ENCODE measurements at regions not wholly inside any gene's neighbourhood (a gene's known extent, or its start where the extent isn't known, plus 50 kb on each side); places are given as distances from the start of the nearest gene placed in this dataset.

- TF ChIP-seq Cebpa-rat (IDR thresholded peaks at IDR 0.05), result no peak
- no peak overlapping the region for H3K27ac ChIP-seq
- H3K9me3 ChIP-seq (replicated peaks in 1 of 11), result peaks cover 0 to 17% (median 5%) of the 10 kb centered on the region in 11 experiments; a peak in 11 of 22 replicates
- peaks cover 0 to 48% (median 31%) of the 10 kb centered on the region in 10 experiments; a peak in 15 of 20 replicates for H3K4me1 ChIP-seq
- H3K4me3 ChIP-seq, result no peak overlapping the region
- no peaks in the 10 kb centered on the region for H3K27me3 ChIP-seq
- H3K4me2 ChIP-seq, result peak overlapping the region in 8 of 11 experiments; percentile 4 to 43 (median 32); a peak in 12 of 22 replicates
- no peak overlapping the region for H3K9ac ChIP-seq
- H3K36me3 ChIP-seq, result no peaks in the 10 kb centered on the region; a peak in 1 of 22 replicates
- no peaks in the 10 kb centered on the region for H4K20me1 ChIP-seq
Observed at GRCh38 chr2:60105906-60106305, 447.5 kb downstream of the BCL11A start.

- Histone ChIP-seq H3K4me3 (no peak overlapping the region), H3K4me1 (peaks cover 5 to 59% (median 42%) of the 10 kb centered on the region in 10 experiments; a peak in 17 of 20 replicates), H3K9me3 (replicated peaks in 1 of 11) (peaks cover 0 to 27% (median 9%) of the 10 kb centered on the region in 11 experiments; a peak in 8 of 22 replicates), H3K36me3 (no peaks in the 10 kb centered on the region; a peak in 1 of 22 replicates), H3K4me2 (peak overlapping the region in 9 of 11 experiments; percentile 9 to 50 (median 30); a peak in 14 of 22 replicates), H4K20me1 (no peaks in the 10 kb centered on the region), H3K27me3 (no peaks in the 10 kb centered on the region), H3K9ac (no peak overlapping the region), H3K27ac (peak overlapping the region in 2 of 11 experiments; percentile 2 to 22; a peak in 3 of 22 replicates)
- no peak for TF ChIP-seq Cebpa-rat (IDR thresholded peaks at IDR 0.05)
Observed at GRCh38 chr2:60104514-60105505, 448.6 kb downstream of the BCL11A start.

- H3K27me3 ChIP-seq, result no peaks in the 10 kb centered on the region
- peak overlapping the region in 7 of 11 experiments; percentile 39 to 68 (median 59); a peak in 12 of 22 replicates for H3K9ac ChIP-seq
- TF ChIP-seq Cebpa-rat (IDR thresholded peaks at IDR 0.05), result peak in 6 of 11 experiments; percentile 28 to 64 (median 40); a peak in 6 of 22 replicates
- H3K27ac ChIP-seq, result peak overlapping the region in 8 of 11 experiments; percentile 68 to 90 (median 80); a peak in 16 of 22 replicates
- peak overlapping the region in 2 of 10 experiments; percentile 0 to 16; a peak in 2 of 20 replicates for H3K4me3 ChIP-seq
- H3K4me1 ChIP-seq, result peaks cover 32 to 92% (median 77%) of the 10 kb centered on the region in 10 experiments
- H3K4me2 ChIP-seq, result peak overlapping the region; percentile 31 to 81 (median 73); a peak in 21 of 22 replicates
- H3K36me3 ChIP-seq, result peaks cover 0 to 6% (median 0%) of the 10 kb centered on the region in 11 experiments; a peak in 2 of 22 replicates
- peaks cover 0 to 54% (median 26%) of the 10 kb centered on the region in 11 experiments; a peak in 14 of 22 replicates for H3K9me3 ChIP-seq (replicated peaks in 1 of 11)
- H4K20me1 ChIP-seq, result no peaks in the 10 kb centered on the region
Observed at GRCh38 chr2:60100034-60100433, 453.4 kb downstream of the BCL11A start.

GRCh38 chr2:60098996-60099395, 454.5 kb downstream of the BCL11A start:
- Histone ChIP-seq H3K4me2 (peak overlapping the region in 8 of 11 experiments; percentile 65 to 81 (median 74); a peak in 16 of 22 replicates), H3K4me3 (peak overlapping the region in 1 of 10 experiments; percentile 17; a peak in 1 of 20 replicates), H3K4me1 (peaks cover 32 to 91% (median 72%) of the 10 kb centered on the region in 10 experiments), H3K27me3 (no peaks in the 10 kb centered on the region), H3K27ac (peak overlapping the region in 8 of 11 experiments; percentile 68 to 90 (median 80); a peak in 15 of 22 replicates), H3K36me3 (peaks cover 0 to 6% (median 0%) of the 10 kb centered on the region in 11 experiments; a peak in 2 of 22 replicates), H4K20me1 (no peaks in the 10 kb centered on the region), H3K9me3 (replicated peaks in 1 of 11) (peaks cover 0 to 54% (median 26%) of the 10 kb centered on the region in 11 experiments; a peak in 14 of 22 replicates), H3K9ac (peak overlapping the region in 7 of 11 experiments; percentile 30 to 68 (median 57); a peak in 10 of 22 replicates)
- TF ChIP-seq Cebpa-rat (IDR thresholded peaks at IDR 0.05), result no peak

GRCh38 chr2:60097298-60097697, 456.2 kb downstream of the BCL11A start:
- Histone ChIP-seq H3K9ac (no peak overlapping the region), H3K36me3 (peaks cover 0 to 6% (median 0%) of the 10 kb centered on the region in 11 experiments; a peak in 2 of 22 replicates), H3K9me3 (replicated peaks in 1 of 11) (peaks cover 0 to 55% (median 26%) of the 10 kb centered on the region in 11 experiments; a peak in 15 of 22 replicates), H3K4me2 (peak overlapping the region in 9 of 11 experiments; percentile 54 to 81 (median 74); a peak in 14 of 22 replicates), H4K20me1 (no peaks in the 10 kb centered on the region), H3K27ac (peak overlapping the region in 7 of 11 experiments; percentile 28 to 90 (median 82); a peak in 13 of 22 replicates), H3K4me3 (peak overlapping the region in 2 of 10 experiments; percentile 14 to 17; a peak in 1 of 20 replicates), H3K27me3 (no peaks in the 10 kb centered on the region), H3K4me1 (peaks cover 32 to 82% (median 68%) of the 10 kb centered on the region in 10 experiments)
- TF ChIP-seq Cebpa-rat (IDR thresholded peaks at IDR 0.05), result no peak

- no peaks in the 10 kb centered on the region for H3K27me3 ChIP-seq
- peak overlapping the region in 1 of 11 experiments; percentile 8; a peak in 1 of 22 replicates for H3K9ac ChIP-seq
- TF ChIP-seq Cebpa-rat (IDR thresholded peaks at IDR 0.05), result no peak
- H3K4me3 ChIP-seq, result peak overlapping the region in 3 of 10 experiments; percentile 13 to 17 (median 14); a peak in 4 of 20 replicates
- peak overlapping the region; percentile 44 to 81 (median 72) for H3K4me2 ChIP-seq
- H4K20me1 ChIP-seq, result no peaks in the 10 kb centered on the region
- H3K36me3 ChIP-seq, result peaks cover 0 to 6% (median 0%) of the 10 kb centered on the region in 11 experiments; a peak in 2 of 22 replicates
- H3K9me3 ChIP-seq (replicated peaks in 1 of 11), result peaks cover 0 to 50% (median 22%) of the 10 kb centered on the region in 11 experiments; a peak in 15 of 22 replicates
- H3K27ac ChIP-seq, result peak overlapping the region in 7 of 11 experiments; percentile 28 to 90 (median 82); a peak in 13 of 22 replicates
- peaks cover 32 to 75% (median 64%) of the 10 kb centered on the region in 10 experiments for H3K4me1 ChIP-seq
Observed at GRCh38 chr2:60096556-60096955, 456.9 kb downstream of the BCL11A start.

- no peak for TF ChIP-seq Cebpa-rat (IDR thresholded peaks at IDR 0.05)
- peaks cover 0 to 44% (median 21%) of the 10 kb centered on the region in 11 experiments; a peak in 15 of 22 replicates for H3K9me3 ChIP-seq (replicated peaks in 1 of 11)
- peak overlapping the region in 1 of 10 experiments; percentile 13; a peak in 1 of 20 replicates for H3K4me3 ChIP-seq
- H3K27ac ChIP-seq, result peak overlapping the region in 8 of 11 experiments; percentile 19 to 90 (median 78); a peak in 14 of 22 replicates
- H3K4me2 ChIP-seq, result peak overlapping the region; percentile 44 to 81 (median 72)
- peaks cover 0 to 6% (median 0%) of the 10 kb centered on the region in 11 experiments; a peak in 2 of 22 replicates for H3K36me3 ChIP-seq
- no peaks in the 10 kb centered on the region for H4K20me1 ChIP-seq
- H3K9ac ChIP-seq, result peak overlapping the region in 1 of 11 experiments; percentile 8; a peak in 1 of 22 replicates
- H3K27me3 ChIP-seq, result no peaks in the 10 kb centered on the region
- H3K4me1 ChIP-seq, result peaks cover 32 to 68% (median 61%) of the 10 kb centered on the region in 10 experiments
Observed at GRCh38 chr2:60095903-60096302, 457.6 kb downstream of the BCL11A start.
